PFSK-1 (cell line): ENCODE measurements at regions not wholly inside any gene's neighbourhood (a gene's known extent, or its start where the extent isn't known, plus 50 kb on each side); places are given as distances from the start of the nearest gene placed in this dataset.

Source experiments
- SIN3A ChIP-seq: IDR thresholded peaks from 2 replicates; pipeline ENCODE4 v1.6.1; 2012; ENCODE audit warnings: mild to moderate bottlenecking, low read length, moderate library complexity, borderline replicate concordance; ENCODE audit not compliant: insufficient read depth
- TAF1 ChIP-seq: IDR thresholded peaks from 2 replicates; pipeline ENCODE4 v1.6.1; 2012; ENCODE audit warnings: low read length, control low read depth, borderline replicate concordance; ENCODE audit not compliant: insufficient read depth

DNA sequence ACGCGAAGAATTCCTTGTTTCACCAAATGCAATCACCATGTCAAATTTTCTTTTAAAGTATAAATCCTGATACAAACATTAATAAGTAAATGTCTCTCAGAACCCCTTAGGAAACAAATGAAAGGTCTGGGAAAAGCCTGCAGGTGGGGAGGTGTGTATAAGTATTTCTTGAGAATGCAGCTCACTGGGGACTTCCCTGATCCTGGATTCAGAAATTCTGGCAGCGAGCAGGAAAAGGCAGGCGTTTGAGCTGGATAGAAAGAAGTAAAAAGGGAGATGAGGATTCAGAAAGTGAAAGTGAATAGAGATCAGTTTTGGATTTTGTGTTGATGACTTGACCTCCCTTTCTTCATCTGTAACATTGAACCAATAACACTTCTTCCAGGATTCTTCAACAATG is 68.3 kb upstream of the CTSC start:
- TF ChIP-seq SIN3A (no peak), TAF1 (no peak)
